GM19438 (cell line): ENCODE measurements at regions not wholly inside any gene's neighbourhood (a gene's known extent, or its start where the extent isn't known, plus 50 kb on each side); places are given as distances from the start of the nearest gene placed in this dataset.

ENCODE experiments used
- ATAC-seq: cut with Tn5 transposase; IDR thresholded peaks from one replicate; pipeline ENCODE4 v1.9.1; 2021; ENCODE audit warnings: low read depth; ENCODE audit not compliant: unreplicated experiment

GRCh38 chr14:98886982-98887381 lies 385.0 kb downstream of the BCL11B start:
- ATAC-seq, result no peak

DNA sequence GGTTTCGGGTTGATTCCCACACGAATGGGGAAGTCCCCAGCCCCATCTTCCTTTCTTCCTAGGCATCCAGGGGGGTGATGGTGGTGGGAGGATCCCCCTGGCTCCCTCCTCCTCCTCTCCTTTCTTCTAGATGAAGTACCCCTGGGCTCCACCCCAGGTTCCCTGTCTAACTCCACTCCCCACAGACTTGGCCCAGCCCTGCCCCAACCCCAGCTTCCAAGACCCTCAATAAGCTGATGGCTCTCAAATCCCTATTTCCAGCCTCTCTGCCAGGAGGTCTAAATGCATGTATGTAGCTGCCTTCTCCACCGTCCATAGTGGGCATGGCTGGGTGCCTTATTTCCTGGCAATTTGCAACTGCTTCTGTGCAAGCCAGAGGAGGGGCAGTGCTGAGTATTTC lies 383.7 kb downstream of the BCL11B start:
- ATAC-seq, result no peak

DNA sequence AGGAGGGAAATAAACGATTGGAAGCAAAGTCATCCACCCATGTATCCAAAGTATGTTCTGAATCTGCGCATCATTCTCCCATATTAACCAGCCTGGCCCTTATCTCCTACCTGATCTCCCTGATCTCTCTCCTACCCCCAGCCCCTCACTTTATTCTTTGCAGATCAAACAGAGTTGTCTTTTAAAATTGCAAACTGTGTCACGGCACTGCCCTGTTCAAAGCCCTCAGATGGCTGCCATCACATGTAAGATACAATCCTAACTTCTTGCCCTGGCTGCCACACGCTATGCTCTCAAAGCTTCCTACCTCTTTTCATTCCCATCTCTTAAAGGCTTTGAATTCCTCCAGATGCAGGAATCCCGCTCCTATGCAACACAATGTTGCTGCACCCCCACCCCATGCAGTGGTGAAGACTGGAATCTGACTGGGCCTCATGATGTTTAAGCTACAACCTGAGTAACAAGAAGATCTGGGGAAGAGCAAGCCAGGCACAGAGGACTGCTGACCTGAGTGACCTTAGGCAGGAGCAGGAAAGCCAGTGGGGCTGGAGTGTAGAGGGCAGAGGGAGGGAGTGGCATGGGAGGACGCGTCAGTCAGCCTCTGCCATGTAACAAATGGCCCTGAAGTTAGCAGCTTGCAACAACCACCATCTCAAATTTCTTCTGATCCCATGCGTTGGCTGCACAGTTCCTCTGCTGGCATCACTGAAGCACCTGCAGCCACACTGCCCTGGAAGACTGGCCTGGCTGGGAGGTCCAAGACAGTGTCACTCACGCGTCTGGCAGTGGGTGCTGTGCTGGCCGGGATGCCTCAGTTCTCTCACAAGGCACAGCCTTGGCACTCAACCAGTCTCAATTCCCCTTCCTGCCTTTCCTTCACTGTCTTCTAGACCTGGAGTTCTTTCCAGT lies 382.8 kb downstream of the BCL11B start:
- ATAC-seq, result no peak

DNA sequence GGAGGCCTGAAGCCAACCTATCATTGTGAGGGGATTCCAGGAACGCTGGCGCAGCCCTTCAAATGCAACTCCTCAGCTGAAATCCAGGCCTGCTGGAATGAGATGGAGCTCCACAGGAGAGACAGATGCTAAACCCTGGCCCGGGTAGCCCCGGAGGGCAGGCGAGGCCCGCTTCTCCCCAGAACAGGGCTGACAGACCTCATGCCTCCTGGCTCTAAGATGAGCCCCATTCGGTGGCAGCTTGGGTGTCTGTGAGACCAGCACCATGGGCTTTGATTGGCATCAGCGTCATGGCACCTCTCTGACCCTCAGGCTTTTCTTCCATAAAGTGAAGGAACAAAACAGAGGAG lies 382.2 kb downstream of the BCL11B start:
- ATAC-seq, result no peak

DNA sequence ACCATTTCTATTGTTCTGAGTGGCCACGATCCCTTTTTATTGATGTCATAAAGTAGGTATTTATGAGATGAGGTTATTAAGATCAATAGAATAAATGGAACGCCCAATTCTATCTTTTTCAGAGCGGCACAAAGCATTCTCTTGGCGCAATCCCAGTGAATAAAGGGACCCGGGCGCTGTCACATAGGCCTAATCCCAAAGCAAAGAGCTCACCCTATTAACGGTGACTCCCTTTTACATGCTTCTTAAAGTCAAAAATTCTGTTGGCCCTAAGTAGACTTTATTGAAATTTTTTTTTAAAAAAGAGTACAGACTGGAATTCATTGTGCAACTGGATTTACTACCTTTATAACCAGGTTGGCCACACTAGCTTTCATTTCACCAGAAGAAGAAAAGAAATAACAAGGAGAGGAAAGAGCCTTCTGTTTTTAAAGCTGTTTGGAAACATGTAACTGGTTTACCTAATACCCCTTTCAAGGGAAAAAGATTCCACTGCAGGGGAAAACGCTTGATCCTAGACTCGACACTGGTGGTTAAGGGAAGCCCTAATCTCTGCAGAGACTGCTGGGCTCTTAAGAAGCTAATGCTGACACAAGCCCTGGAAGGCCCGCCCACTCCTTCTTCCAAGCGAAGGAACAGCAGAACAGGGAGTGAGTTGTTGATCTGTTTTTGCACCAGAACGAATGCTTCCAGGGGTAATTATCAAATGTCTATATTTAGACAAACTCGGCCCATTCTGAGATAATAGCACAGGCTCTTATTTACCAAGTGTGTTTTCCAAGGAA lies 381.2 kb downstream of the BCL11B start:
- ATAC-seq, result no peak

DNA sequence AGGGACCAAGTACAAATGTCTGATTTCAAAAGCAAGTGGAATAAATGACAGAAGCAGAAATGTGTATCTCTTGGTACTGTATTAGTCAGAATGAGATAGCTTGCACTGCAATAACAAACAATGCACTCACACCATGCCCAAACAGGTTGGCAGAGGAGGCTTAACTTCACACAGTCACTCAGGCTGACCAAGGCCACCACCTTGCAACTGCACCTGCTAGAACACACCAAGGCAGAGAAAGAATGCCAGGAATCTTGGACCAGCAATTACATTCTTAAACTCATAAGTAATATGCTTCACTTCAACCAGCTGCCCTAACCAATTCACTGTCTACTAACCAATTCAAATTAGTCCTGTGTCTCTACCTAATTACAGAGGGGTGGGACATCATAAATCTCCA lies 378.3 kb downstream of the BCL11B start:
- ATAC-seq, result no peak

DNA sequence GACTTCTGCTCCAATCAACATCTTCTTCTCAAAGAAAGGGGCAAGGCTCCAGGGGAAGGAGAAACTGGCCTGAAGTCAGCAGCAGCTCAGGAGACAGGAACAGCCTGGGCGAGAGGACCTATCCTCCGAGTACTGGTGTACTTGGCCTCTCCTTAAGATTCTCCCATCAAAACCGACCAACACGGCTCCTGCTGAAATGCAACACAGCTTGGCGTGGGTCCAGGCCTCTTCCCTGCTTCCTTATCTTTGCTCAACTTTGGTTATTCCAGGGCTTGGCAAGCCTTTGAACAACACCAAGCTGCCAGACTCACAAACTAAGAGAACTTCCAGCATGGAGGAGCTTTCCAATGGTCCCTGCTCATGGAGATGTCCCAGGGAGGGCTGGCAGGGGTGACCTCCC lies 377.4 kb downstream of the BCL11B start:
- no peak for ATAC-seq

DNA sequence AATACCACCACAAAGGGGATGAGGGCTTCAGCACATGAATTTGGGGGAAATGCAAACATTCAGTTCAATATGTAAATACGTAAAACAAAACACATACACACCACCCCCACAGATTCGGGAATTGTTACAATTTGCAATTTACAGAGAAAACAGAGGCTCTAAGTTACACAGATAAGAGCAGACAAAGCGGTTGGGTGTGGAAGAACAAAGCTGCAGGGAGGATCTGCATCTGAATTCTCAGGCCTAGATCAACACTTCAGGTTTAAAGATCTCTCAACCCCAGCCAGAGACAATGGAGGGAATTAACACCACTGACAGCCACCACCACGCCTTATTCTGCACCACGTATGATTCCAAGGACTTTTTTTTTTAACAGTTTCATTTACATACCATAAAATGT lies 375.5 kb downstream of the BCL11B start:
- ATAC-seq, result no peak

- ATAC-seq, result no peak
Measured at GRCh38 chr14:98897605-98898309, 374.2 kb downstream of the BCL11B start.

DNA sequence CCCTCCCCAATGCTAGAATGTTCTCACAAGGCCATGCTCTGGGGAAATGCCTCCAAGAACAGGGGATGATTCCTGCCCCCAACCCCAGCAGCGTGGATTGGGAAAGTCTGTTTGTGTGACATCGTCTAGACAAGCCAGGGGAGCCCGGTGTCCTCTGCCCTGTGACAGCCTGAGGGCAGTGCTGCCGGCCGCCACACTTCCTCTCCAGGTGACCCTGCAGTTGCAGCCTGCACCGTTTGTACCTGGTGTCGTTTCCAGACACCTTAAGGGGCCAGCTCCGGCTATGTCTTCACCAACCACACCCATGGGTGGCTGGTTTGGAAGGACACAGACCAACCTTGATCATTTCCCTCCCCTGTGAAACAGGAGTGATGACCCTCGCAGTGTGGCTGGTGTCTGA lies 372.6 kb downstream of the BCL11B start:
- no peak for ATAC-seq

DNA sequence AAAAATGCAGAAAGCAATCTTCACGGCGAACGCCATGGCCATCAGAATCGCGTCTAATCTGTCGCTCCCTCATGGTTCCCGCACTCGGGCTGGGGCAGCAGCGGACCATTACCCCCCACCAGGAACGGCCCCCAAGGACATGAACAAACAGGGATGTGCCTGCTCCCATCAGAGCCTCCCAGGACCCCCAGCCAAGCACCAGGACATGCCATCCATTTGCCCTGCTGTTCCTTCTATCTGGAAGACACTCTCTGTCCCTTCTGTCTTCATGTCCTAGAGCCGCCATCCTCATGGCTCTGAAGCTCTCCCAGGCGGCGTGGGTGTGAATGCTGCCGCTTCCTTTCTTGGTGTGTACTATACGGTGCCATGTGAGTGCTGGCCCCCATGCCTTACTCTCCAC lies 371.8 kb downstream of the BCL11B start:
- no peak for ATAC-seq

DNA sequence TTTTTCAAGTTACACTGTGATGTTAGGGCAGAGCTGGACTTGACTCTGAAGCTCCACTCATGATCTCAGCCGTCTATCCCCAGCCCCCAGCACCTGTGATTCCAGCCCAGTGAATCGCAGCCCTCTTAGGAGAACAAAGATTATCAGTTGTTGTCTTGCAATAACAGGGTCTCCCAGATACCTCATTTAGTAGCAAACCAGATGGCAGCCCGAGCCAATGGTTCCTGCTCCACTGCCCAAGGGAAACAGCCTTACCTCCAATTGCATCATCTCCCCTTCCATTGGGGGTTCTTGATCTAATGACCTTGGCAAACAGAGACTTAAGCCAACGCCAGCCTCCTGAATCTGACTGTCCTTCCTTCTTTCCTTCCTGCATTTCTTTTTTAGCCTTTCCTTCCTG lies 371.2 kb downstream of the BCL11B start:
- ATAC-seq, result no peak

GRCh38 chr14:98901511-98902205 lies 370.3 kb downstream of the BCL11B start:
- ATAC-seq, result no peak

DNA sequence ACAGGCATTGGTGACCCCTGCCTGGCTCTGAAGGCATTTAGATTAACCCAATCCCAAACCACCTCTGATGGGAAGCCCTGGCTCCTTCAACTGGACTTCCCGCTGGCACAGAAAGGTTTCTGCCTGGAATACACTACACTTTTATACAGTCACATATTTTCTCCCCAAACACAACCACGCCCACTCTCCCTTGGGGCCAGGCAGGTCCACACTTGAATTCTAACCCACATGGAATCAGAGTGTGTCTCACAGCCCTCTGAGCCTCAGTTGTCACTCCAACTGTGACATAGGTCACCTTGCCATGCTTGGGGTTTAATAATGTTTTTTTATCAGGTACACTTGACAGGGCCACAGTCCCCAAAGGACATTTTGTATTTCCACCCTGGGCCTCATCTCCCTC lies 368.6 kb downstream of the BCL11B start:
- no peak for ATAC-seq

- ATAC-seq, result no peak
Measured at GRCh38 chr14:98904677-98905076, 367.3 kb downstream of the BCL11B start.

DNA sequence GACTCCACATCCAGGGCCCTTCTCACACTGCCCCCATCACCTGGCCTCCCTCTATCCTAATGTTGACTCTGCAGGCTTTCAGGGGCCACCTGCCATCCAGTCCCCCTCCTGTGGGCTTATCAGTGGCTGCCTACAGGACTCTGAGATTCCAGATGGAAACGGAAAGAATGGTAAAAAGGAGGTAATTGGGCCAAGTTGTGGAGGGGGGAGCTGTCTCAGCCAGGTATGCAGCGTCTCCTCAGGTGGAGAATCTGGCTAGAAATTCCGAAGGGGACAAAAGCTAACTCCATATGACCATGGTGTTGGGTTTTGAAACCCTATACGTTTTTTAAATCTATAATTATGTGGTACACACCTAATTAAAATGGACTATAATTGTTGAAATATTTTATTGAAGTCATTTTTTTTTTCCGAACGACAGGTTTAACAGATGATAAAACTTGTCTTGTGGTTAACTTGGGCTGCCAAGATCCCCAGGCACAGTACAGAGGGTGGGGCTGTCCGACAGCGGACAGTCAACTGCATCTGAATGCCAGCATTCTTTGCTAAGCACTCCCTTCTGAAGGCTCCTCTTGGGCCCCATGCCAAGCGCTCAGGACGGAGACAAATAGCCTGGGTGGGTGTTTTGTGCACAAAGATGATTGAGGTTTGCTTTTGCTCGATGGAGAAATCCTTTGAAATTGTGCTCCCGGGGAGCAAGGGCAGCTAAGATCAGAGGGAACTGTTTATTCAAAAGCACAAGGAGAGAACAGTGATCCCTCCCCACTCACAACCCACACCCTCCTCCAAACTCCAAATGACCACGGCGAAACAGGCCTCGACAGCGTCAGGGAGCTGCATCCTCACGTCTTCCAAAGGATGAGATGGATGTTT lies 365.6 kb downstream of the BCL11B start:
- no peak for ATAC-seq

- no peak for ATAC-seq
Measured at GRCh38 chr14:98907271-98907670, 364.7 kb downstream of the BCL11B start.

DNA sequence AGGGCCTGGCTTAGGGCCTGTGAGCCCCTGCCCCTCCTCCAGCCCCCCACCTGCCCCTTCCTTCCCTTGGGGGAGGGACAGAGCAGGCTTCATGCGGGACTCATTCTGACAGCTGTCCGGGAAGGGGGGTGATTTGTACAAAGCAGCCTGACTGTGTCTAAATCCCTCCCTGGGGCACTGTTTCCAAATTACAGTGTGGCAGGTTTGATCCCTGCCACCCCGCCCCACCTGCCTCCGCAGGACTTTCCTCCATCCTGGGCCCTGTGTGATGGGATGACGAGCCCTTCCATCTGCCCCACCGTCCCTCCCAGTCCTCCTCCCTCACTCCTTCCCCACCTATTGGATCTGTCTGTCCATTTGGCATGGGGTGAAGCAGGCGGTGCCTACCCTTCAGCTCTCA lies 363.9 kb downstream of the BCL11B start:
- no peak for ATAC-seq

DNA sequence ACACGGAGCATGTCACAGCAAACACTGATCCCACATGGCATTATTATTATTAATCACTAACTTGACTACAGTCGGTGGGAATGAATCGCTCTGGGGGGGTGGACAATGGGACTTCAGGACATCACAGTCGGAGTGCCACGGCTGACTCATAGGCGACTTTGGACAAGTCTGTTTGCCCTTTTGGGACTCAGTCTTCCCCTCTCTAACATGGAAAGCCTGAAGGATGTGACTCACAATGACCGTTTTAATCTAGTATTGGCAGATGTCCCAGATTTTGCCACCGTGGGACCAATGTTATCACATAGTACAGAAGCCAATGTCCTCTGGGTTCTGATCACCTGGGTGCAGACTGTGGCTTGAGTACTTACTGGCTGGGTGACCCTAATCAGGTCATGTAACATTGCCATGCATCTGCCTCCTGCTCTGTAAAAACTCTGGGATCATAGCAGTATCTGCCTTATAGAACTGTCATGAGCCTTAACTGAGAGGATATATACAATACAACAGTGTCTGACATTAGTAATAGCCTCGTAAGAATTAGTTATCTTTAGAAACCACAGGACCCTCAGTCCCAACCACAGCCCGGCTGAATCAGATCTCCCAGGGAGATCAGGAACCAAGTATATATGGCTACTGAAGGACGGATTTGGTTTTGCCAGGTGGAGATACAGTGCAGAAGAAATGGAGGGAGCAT lies 362.6 kb downstream of the BCL11B start:
- ATAC-seq, result no peak
